Epithelial cell of proximal tubule (primary cell): ENCODE measurements at regions not wholly inside any gene's neighbourhood (a gene's known extent, or its start where the extent isn't known, plus 50 kb on each side); places are given as distances from the start of the nearest gene placed in this dataset.

Experiments
- DNase-seq: peaks from one replicate; pipeline ENCODE4 v3.0.0-alpha.2; 2011; ENCODE audit warnings: low read depth
- H3K4me3 ChIP-seq: 2 replicates; pipeline ENCODE4 v1.5.1; 2011; ENCODE audit warnings: low read depth, mild to moderate bottlenecking, low read length
- CTCF ChIP-seq: conservative IDR thresholded peaks from 2 replicates; pipeline ENCODE4 v1.5.1; 2012; ENCODE audit warnings: low read depth, mild to moderate bottlenecking, low read length

- no peak overlapping the region for H3K4me3 ChIP-seq
- TF ChIP-seq CTCF: no peak
- no peak for DNase-seq
These were observed 77.8 kb downstream of the RDH14 start for GRCh38 chr2:18482666-18483065.

GRCh38 chr2:18479947-18480369, 80.5 kb downstream of the RDH14 start:
- TF ChIP-seq CTCF: no peak
- H3K4me3 ChIP-seq: no peak overlapping the region
- DNase-seq: no peak

GRCh38 chr2:18477293-18477692, 83.2 kb downstream of the RDH14 start:
- no peak for TF ChIP-seq CTCF
- DNase-seq: no peak
- no peak overlapping the region for H3K4me3 ChIP-seq

GRCh38 chr2:18476484-18476883, 84.0 kb downstream of the RDH14 start:
- no peak for TF ChIP-seq CTCF
- H3K4me3 ChIP-seq: no peak overlapping the region
- DNase-seq: no peak

- no peak overlapping the region for H3K4me3 ChIP-seq
- TF ChIP-seq CTCF: no peak
- DNase-seq: no peak
These were observed 84.6 kb downstream of the RDH14 start for GRCh38 chr2:18475884-18476283.

GRCh38 chr2:18474700-18475099, 85.8 kb downstream of the RDH14 start:
- no peak for TF ChIP-seq CTCF
- H3K4me3 ChIP-seq: no peak overlapping the region
- no peak for DNase-seq

- no peak for DNase-seq
- no peak for TF ChIP-seq CTCF
- no peak overlapping the region for H3K4me3 ChIP-seq
These were observed 86.9 kb downstream of the RDH14 start for GRCh38 chr2:18473241-18474181.
